ENCODE measurements at regions not wholly inside any gene's neighbourhood (a gene's known extent, or its start where the extent isn't known, plus 50 kb on each side); places are given as distances from the start of the nearest gene placed in this dataset.

GRCh38 chrX:150143721-150144440 is 205.6 kb upstream of the EOLA2 start:
- no peak for DNase-seq

- no peak for DNase-seq
Observed at GRCh38 chrX:150146271-150146896, 208.1 kb upstream of the EOLA2 start.

- no peak for DNase-seq
Observed at GRCh38 chrX:150148749-150149672, 210.7 kb upstream of the EOLA2 start.

GRCh38 chrX:150150076-150150779 is 211.9 kb upstream of the EOLA2 start:
- no peak for DNase-seq

GRCh38 chrX:150150780-150151125 is 212.4 kb upstream of the MAMLD1 start:
- no peak for DNase-seq

- no peak for DNase-seq
Observed at GRCh38 chrX:150152036-150152435, 211.1 kb upstream of the MAMLD1 start.

- no peak for DNase-seq
Observed at GRCh38 chrX:150152546-150152945, 210.6 kb upstream of the MAMLD1 start.

GRCh38 chrX:150155436-150156035 is 207.6 kb upstream of the MAMLD1 start:
- no peak for DNase-seq

GRCh38 chrX:150156615-150157014 is 206.5 kb upstream of the MAMLD1 start:
- DNase-seq: no peak

GRCh38 chrX:150157291-150157690 is 205.8 kb upstream of the MAMLD1 start:
- DNase-seq: no peak

- no peak for DNase-seq
Observed at GRCh38 chrX:150158554-150159332, 204.4 kb upstream of the MAMLD1 start.

GRCh38 chrX:150159537-150159936 is 203.6 kb upstream of the MAMLD1 start:
- DNase-seq: no peak

- DNase-seq: no peak
Observed at GRCh38 chrX:150160656-150161055, 202.5 kb upstream of the MAMLD1 start.

GRCh38 chrX:150161193-150161592 is 201.9 kb upstream of the MAMLD1 start:
- no peak for DNase-seq

GRCh38 chrX:150162141-150162540 is 201.0 kb upstream of the MAMLD1 start:
- DNase-seq: no peak

- DNase-seq: no peak
Observed at GRCh38 chrX:150163221-150163930, 199.7 kb upstream of the MAMLD1 start.

- no peak for DNase-seq
Observed at GRCh38 chrX:150163956-150164726, 199.0 kb upstream of the MAMLD1 start.

GRCh38 chrX:150164971-150165600 is 198.0 kb upstream of the MAMLD1 start:
- no peak for DNase-seq

GRCh38 chrX:150165776-150166610 is 197.1 kb upstream of the MAMLD1 start:
- DNase-seq: no peak
